HFF-Myc (cell line): ENCODE measurements at regions not wholly inside any gene's neighbourhood (a gene's known extent, or its start where the extent isn't known, plus 50 kb on each side); places are given as distances from the start of the nearest gene placed in this dataset.

Experiments
- DNase-seq: peaks from one replicate; pipeline ENCODE4 v3.0.0-alpha.2; 2011; ENCODE audit warnings: low read depth; ENCODE audit errors: extremely low read depth
- H3K4me3 ChIP-seq: replicated peaks from 2 replicates; pipeline ENCODE4 v1.5.1; 2011; ENCODE audit warnings: low read depth, mild to moderate bottlenecking, control low read depth, low read length
- CTCF ChIP-seq: IDR thresholded peaks from 2 replicates; pipeline ENCODE4 v1.5.1; 2012; ENCODE audit warnings: mild to moderate bottlenecking, low read depth, low read length, control low read depth; ENCODE audit errors: missing control alignments

GRCh38 chr5:25849270-25849669, 1189.1 kb downstream of the CDH9 start:
- no peak overlapping the region for H3K4me3 ChIP-seq
- no peak for DNase-seq
- no peak for TF ChIP-seq CTCF

GRCh38 chr5:25823330-25823873, 1178.6 kb upstream of the CDH10 start:
- no peak for TF ChIP-seq CTCF

More at GRCh38 chr5:25823330-25823873, 1178.6 kb upstream of the CDH10 start:
- DNase-seq: no peak
- H3K4me3 ChIP-seq: no peak overlapping the region
